A549 (cell line): ENCODE measurements at regions not wholly inside any gene's neighbourhood (a gene's known extent, or its start where the extent isn't known, plus 50 kb on each side); places are given as distances from the start of the nearest gene placed in this dataset.

Experiments used
- ATAC-seq, 2 experiments: fragments of 200-7000 bp in 1 of 2; fragments of >200 bp in 1 of 2; cut with Nextera tagmentation in 1 of 2; cut with Tn5 transposase in 1 of 2; 3 replicates each; pipeline versions ENCODE4 v1.8.0 to v1.9.1; 2018 to 2020; ENCODE audit warnings: mild to moderate bottlenecking in 1 of 2, moderate library complexity in 1 of 2
- CTCF ChIA-PET: fragments of 300-600 bp; sonication (Branson Sonifier 250); formaldehyde crosslinking; extraction: SDS; loops from one replicate; lab custom pipeline; 2021; ENCODE audit warnings: antibody characterized with exemption, inconsistent platforms; lab: Yijun Ruan, JAX
- POLR2A ChIA-PET: fragments of 350-600 bp; formaldehyde crosslinking; extraction: SDS; loops from one replicate; lab custom pipeline; 2021; ENCODE audit warnings: antibody characterized with exemption, inconsistent platforms; lab: Yijun Ruan, JAX
- DNase-seq, 2 experiments: peaks; one replicate each; pipeline versions ENCODE4 v3.0.0 to v3.0.0-alpha.2; 2011 to 2016; ENCODE audit warnings: low read depth in 1 of 2, low spot score in 1 of 2
- FAIRE-seq: peaks from 2 replicates; lab custom pipeline; 2011; peaks lifted over from hg19 to GRCh38; lab: Jason Lieb, UNC
- H3K27ac ChIP-seq, 2 experiments: fragments of >200 bp; sonication (Bioruptor Twin); formaldehyde crosslinking; 3 replicates each; pipeline ENCODE4 v1.5.1; 2016 to 2017
- H3K4me1 ChIP-seq: fragments of >200 bp; sonication (Bioruptor Twin); formaldehyde crosslinking; 3 replicates; pipeline ENCODE4 v1.6.1; 2016
- H3K4me2 ChIP-seq: fragments of >200 bp; sonication (Bioruptor Twin); formaldehyde crosslinking; 3 replicates; pipeline ENCODE4 v1.6.1; 2016
- H3K4me3 ChIP-seq: fragments of >200 bp; sonication (Bioruptor Twin); formaldehyde crosslinking; 3 replicates; pipeline ENCODE4 v1.5.1; 2016
- H3K9me3 ChIP-seq: fragments of >200 bp; sonication (Bioruptor Twin); formaldehyde crosslinking; 3 replicates; pipeline ENCODE4 v1.6.1; 2016
- ATOH8 ChIP-seq: fragments of 250-450 bp; sonication (Bioruptor Pico); IDR thresholded peaks from 2 replicates; pipeline ENCODE4 v1.5.0; 2020; ENCODE audit warnings: low read depth, mild to moderate bottlenecking, moderate library complexity
- ELK1 ChIP-seq: fragments of 150-350 bp; IDR thresholded peaks from 2 replicates; pipeline ENCODE4 v1.6.1; 2014; ENCODE audit warnings: low read depth, mild to moderate bottlenecking, low read length
- EP300 ChIP-seq, 2 experiments: fragments of >200 bp; sonication (Bioruptor Twin); formaldehyde crosslinking; IDR thresholded peaks; 2 replicates in 1 of 2; 3 replicates in 1 of 2; pipeline ENCODE4 v1.6.1; 2016 to 2017
- ESRRA ChIP-seq: fragments of 150-350 bp; IDR thresholded peaks from 2 replicates; pipeline ENCODE4 v1.6.1; 2014; ENCODE audit warnings: mild to moderate bottlenecking, low read length, borderline replicate concordance
- GATA3 ChIP-seq: IDR thresholded peaks from 2 replicates; pipeline ENCODE4 v1.6.1; 2012; ENCODE audit warnings: borderline replicate concordance
- HDAC2 ChIP-seq: fragments of 200-600 bp; sonication (generic); IDR thresholded peaks from 2 replicates; pipeline ENCODE4 v1.6.1; 2016
- KDM1A ChIP-seq: fragments of 200-600 bp; sonication (generic); IDR thresholded peaks from 2 replicates; pipeline ENCODE4 v1.6.1; 2016; ENCODE audit warnings: low read depth, mild to moderate bottlenecking
- NR3C1 ChIP-seq: fragments of >200 bp; sonication (Bioruptor Twin); formaldehyde crosslinking; IDR thresholded peaks from 3 replicates; pipeline ENCODE4 v1.6.1; 2017
- PBX3 ChIP-seq: IDR thresholded peaks from 2 replicates; pipeline ENCODE4 v1.6.1; 2012
- RCOR1 ChIP-seq: fragments of 150-350 bp; IDR thresholded peaks from 2 replicates; pipeline ENCODE4 v1.6.1; 2014; ENCODE audit warnings: antibody characterized with exemption, low read length, low read depth
- REST ChIP-seq: fragments of 200-600 bp; sonication (generic); IDR thresholded peaks from 2 replicates; pipeline ENCODE4 v1.6.1; 2016; ENCODE audit warnings: antibody characterized with exemption, mild to moderate bottlenecking, moderate library complexity
- SMC3 ChIP-seq: fragments of >200 bp; sonication (Bioruptor Twin); formaldehyde crosslinking; IDR thresholded peaks from 3 replicates; pipeline ENCODE4 v1.6.1; 2018; ENCODE audit warnings: inconsistent platforms
- SREBF2 ChIP-seq: fragments of 450-650 bp; IDR thresholded peaks from 2 replicates; pipeline ENCODE4 v1.6.1; 2014; ENCODE audit warnings: mild to moderate bottlenecking, moderate library complexity
- TP53 ChIP-seq: fragments of 250-450 bp; sonication (Bioruptor Pico); IDR thresholded peaks from 2 replicates; pipeline ENCODE4 v1.5.0; 2021; ENCODE audit warnings: mild to moderate bottlenecking, moderate library complexity
- USF2 ChIP-seq: fragments of 450-650 bp; IDR thresholded peaks from 2 replicates; pipeline ENCODE4 v1.6.1; 2014; ENCODE audit warnings: antibody characterized with exemption
- WGBS: methylation state at CpG from one replicate; pipeline ENCODE4 v1.1.6; 2017; ENCODE audit errors: missing lambda C conversion rate; 5-methylcytosine and 5-hydroxymethylcytosine counted together

GRCh38 chr5:166068547-166069335 lies 2222.7 kb upstream of the WWC1 start:
- FAIRE-seq (no peak), DNase-seq (no peak), ATAC-seq (no peak)
- POLR2A ChIA-PET, result no interaction called here
- Histone ChIP-seq H3K4me1 (no peaks in the 10 kb centered on the region), H3K4me3 (no peak overlapping the region), H3K4me2 (no peak overlapping the region), H3K9me3 (no peaks in the 10 kb centered on the region), H3K27ac (no peak overlapping the region)
- TF ChIP-seq ELK1, result no peak
- TF ChIP-seq TP53, result no peak
- no peak for TF ChIP-seq GATA3
- TF ChIP-seq USF2, result no peak
- TF ChIP-seq SMC3, result no peak
- TF ChIP-seq SREBF2, result no peak
- TF ChIP-seq ESRRA, result no peak
- no peak for TF ChIP-seq NR3C1
- WGBS, result 3% methylated on average over 9 of the region's 9 CpGs
- CTCF ChIA-PET, result no interaction called here

- WGBS, result 42% methylated on average over 6 of the region's 6 CpGs
- TF ChIP-seq HDAC2, result no peak
- TF ChIP-seq RCOR1, result no peak
- no peak for TF ChIP-seq ATOH8 (CRISPR knock-in tag)
- no peak for TF ChIP-seq REST
- Histone ChIP-seq H3K27ac (no peak overlapping the region), H3K9me3 (no peaks in the 10 kb centered on the region), H3K4me2 (no peak overlapping the region), H3K4me3 (no peak overlapping the region), H3K4me1 (no peaks in the 10 kb centered on the region)
- ATAC-seq (no peak), DNase-seq (no peak), FAIRE-seq (no peak)
- ChIA-PET POLR2A (no interaction called here), CTCF (interaction anchor here (0.6 kb wide), 1 partner anchor 432 kb away, joined by 3 read pairs; no protein-coding TSS in a partner anchor)
These were observed 2217.4 kb upstream of the WWC1 start for GRCh38 chr5:166073901-166074581.

GRCh38 chr5:166074582-166075481 lies 2216.6 kb upstream of the WWC1 start:
- Histone ChIP-seq H3K9me3 (no peaks in the 10 kb centered on the region), H3K27ac (no peak overlapping the region), H3K4me3 (no peak overlapping the region), H3K4me1 (no peaks in the 10 kb centered on the region), H3K4me2 (no peak overlapping the region)
- WGBS, result 2% methylated on average over 5 of the region's 5 CpGs
- CTCF ChIA-PET, result interaction anchor here (0.6 kb wide), 1 partner anchor 984 kb away, joined by 3 read pairs; no protein-coding TSS in a partner anchor
- TF ChIP-seq KDM1A (no peak), EP300 (IDR thresholded peaks at IDR 0.05) (no peak), PBX3 (no peak)
- FAIRE-seq, result no peak
- DNase-seq, result no peak
- ATAC-seq, result no peak
- POLR2A ChIA-PET, result no interaction called here
